HG02973 (cell line): ENCODE measurements at regions not wholly inside any gene's neighbourhood (a gene's known extent, or its start where the extent isn't known, plus 50 kb on each side); places are given as distances from the start of the nearest gene placed in this dataset.
"Not testable (repeated sequence)": the region's sequence is repeated elsewhere in the genome, so short reads cannot be mapped to it uniquely, and the experiment has no call there.

Experiments used
- ATAC-seq: cut with Tn5 transposase; IDR thresholded peaks from one replicate; pipeline ENCODE4 v1.9.1; 2021; ENCODE audit warnings: moderate library complexity; ENCODE audit not compliant: unreplicated experiment

DNA sequence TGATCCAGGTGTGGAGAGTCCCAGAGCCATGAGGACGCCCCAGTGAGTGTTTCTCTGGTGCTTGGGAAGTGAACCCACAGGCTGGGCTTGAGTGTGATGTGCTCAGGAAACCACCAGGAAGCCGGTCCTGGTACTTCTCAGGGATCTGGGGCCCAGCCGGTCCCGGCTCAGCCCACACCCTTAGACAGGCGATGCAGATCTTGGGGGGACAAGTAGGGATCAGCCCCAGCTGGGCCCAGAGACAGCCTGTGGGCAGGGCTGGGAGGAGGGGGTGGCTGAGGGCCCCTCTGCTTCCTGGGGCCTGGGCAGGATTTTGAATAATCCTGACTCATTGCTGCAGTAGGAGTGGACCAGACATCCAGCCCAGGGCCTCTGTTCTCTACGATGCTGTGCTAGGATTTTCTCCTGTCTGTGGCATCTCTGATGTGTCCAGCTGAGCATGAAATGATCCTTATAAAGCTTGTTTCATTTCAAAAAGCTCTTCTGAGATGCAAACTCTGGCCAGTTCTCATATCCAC is 698.0 kb downstream of the PTPRU start:
- no peak for ATAC-seq

- ATAC-seq, result no peak
These were observed 696.7 kb downstream of the PTPRU start for GRCh38 chr1:29933067-29933466.

DNA sequence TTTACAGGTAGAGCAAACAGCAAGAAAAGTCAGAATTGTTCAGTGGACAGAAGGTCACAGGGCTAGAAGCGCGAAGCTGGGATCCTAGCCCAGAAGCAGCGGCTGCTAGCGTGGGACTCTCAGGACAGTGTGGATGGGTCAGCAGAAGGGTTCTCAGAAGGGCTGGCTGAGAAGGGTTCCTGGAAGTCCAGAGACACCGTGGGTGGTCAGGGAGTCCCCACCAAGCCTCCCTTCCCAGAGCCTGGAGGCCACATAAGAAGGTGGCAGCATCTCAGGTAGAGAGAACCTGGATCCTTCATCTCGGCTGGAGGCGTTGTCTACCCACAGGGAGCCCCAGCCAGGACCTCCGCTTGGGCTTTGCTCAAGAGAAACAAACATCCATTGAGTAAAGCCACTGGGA is 696.3 kb downstream of the PTPRU start:
- ATAC-seq, result no peak

DNA sequence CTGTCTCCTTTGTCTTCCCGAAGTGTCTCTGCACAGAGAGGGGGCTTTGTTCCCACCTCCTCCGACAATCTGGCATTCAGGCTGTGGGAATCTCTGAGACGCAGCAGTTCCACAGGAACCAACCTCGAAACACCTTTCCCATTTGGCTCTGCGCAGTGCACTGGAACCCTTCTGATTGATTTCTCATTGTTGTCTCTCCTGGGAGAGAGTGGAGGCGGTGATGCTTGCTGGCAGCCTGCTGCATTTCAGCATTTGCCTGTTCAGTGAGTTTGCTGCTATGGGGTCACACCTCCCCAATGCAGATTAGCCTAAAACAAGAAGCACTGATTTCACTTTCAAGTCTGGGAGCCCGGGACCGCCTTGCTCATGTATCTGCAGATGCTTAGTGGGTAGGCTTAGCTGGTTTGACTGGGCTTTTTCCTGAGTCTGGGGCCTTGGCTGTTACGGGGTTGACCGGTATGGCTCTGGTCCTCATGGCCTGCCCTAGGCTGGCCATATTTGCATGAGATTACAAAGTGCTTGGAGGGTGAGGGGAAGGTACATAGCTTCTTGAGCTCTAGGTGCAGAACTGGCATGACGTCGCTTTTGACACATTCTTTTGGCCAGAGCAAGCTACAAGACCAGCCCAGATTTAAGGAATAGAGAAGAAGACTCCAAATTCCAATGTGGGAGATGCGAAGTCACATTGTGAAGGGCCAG is 695.3 kb downstream of the PTPRU start:
- ATAC-seq, result no peak

DNA sequence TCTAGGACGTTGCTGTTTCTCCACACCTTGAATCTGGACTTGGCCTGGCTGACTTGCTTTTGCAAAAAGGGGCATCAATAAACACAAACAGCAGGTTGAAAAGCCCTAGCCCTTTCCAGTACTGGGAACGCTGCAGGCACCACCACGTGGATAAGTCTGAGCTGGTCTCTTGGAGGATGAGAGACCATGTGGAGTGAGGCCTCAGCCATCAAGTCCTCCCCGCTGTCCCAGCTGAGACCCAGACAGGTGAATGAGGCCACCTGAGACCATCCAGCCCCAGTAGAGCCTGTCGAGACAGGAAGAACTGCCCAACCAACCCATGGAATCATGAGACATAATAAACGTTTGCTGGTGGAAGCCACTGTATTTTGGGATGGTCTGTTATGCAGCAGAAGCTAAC is 688.7 kb downstream of the PTPRU start:
- ATAC-seq, result no peak

- ATAC-seq, result no peak
These were observed 687.7 kb downstream of the PTPRU start for GRCh38 chr1:29924017-29924431.

DNA sequence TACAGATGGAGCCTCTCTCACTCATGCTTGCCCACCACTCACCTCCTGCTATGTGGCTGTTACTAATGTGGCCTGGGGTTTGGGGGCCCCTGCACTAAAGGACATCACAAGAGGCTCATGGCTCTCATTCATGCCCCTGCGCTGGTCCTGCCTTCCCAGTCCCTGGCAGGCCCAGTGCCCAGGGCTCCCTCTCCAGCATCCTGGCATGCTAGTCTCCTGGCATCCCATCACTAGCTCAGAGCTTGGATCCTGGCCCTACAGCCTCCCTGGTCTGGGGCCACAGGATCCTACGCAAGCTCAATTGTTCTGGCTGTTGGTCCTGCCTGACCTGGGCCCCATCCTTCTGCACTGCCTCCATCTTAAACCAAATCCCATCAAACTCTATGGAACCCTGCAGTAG is 685.4 kb downstream of the PTPRU start:
- no peak for ATAC-seq

- no peak for ATAC-seq
These were observed 684.5 kb downstream of the PTPRU start for GRCh38 chr1:29920784-29921183.

GRCh38 chr1:29920316-29920715 is 684.0 kb downstream of the PTPRU start:
- ATAC-seq, result no peak

DNA sequence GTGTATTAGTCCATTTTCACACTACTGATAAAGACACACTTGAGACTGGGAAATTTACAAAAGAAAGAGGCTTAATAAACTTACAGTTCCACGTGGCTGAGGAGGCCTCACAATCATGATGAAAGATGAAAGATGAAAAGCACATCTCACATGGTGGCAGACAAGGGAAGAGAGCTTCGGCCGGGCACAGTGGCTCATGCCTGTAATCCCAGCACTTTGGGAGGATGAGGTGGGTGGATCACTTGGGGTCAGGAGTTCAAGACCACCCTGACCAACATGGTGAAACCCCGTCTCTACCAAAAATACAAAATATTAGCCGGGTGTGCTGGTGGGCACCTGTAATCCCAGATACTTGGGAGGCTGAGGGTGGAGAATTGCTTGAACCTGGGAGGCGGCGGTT is 682.7 kb downstream of the PTPRU start:
- not testable (repeated sequence) for ATAC-seq

DNA sequence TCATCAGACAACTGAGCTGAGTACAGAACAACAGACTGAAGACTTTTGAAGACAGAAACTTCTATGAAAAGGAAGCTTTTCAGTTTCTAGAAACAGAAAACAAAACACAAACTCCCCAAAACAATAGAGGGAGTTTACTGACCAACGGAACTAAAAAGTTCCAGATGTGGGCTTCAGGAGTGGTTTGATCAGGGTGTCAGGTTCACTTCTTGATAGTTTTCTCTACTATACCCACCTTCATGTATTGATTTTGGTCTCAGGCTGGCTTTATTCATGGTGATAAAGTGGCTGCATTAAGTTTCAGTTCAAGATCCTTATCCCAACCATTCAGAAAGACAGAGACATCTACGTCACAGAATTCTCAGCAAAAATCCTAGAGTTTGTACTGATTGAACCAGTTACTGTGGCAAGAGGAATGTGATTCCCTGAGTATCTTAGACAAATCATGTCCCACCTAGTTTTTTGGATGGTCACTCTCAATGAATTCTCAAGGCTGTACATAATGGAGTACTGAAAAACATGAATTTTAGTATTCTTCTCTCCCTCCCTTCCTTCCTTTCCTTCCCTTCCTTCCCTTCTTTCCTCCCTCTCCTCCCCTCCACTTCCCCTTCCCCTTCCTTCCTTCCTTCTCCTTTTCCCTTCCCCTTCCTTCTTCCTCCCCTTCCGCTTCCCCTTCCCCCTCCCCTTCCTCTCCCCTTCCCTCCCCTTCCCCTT is 680.5 kb downstream of the PTPRU start:
- ATAC-seq, result no peak

DNA sequence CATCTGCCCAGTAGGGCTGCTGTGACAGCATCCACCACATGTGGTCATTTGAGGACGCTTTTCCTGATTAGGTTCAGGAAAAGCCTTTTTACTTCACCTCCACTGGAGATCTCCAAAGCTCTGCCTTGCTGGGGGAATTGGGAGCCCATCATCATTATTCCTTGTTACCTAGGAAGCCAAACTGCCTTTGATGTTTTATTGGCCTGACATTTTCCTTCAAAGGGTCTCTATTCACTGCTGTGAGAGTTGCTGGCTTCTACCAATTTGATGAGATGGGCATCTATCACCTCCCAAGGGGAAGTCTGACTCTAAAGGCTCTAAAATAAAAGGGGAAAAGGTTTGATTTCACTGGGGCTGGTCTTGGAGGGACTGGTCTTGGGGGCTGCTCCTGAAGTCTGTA is 678.6 kb downstream of the PTPRU start:
- no peak for ATAC-seq

DNA sequence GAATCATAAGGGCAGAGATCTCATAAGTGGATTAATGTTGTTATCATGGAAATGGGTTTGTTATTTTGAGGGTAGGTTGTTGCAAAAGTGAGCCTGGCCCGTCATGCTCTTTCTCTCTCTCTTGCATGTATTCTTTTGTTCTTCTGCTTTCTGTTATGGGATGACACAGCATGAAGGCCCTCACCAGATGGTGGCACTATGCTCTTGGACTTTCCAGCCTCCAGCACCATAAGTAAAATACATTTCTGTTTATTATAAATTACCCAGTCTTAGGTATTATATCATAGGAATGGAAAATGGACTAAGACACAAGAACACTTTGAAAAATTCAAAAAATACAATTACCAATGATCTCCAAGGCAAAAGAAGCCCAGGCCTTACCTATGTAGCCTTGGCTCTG is 676.1 kb downstream of the PTPRU start:
- ATAC-seq, result no peak

DNA sequence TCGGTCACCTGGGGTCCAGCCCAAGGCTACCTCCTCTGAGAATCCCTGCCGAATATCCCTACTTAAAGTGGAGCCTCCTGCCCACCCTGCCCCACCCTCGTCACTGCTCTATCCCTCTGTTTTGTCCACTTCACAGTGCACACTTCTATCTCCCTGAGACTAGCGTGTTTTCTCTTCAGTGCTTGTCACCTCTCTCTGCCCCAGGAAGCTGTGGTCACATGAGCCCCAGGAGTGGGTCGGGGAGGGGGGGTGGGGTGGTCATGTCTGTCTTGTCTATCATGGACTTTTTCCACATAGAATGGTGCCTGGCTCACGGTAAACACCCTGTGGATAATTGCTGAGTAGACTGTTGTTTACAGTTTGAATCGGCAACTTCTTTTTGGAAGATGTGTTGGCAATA is 673.6 kb downstream of the PTPRU start:
- no peak for ATAC-seq

GRCh38 chr1:29907596-29907995 is 671.3 kb downstream of the PTPRU start:
- ATAC-seq, result no peak

DNA sequence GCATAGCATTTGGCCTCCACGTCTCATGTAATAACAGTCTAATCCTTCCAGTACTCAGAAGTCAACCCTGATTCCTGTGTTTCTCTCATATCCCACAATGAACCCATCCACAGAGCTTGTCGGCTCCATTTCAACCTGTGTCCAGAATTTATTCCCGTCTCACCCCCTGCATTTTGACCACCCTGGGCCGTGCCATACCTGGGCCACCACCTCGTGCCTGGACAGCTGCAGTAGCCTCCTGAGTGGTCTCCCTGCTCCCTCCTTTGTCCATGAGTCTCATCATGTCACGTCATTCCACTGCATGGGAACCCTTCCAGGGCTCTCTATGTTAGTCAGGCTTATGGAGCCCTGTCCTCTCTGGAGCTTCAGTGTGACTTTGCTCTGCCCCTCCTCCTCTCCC is 670.6 kb downstream of the PTPRU start:
- no peak for ATAC-seq

GRCh38 chr1:29903548-29904166 is 667.3 kb downstream of the PTPRU start:
- ATAC-seq, result no peak

- ATAC-seq, result no peak
These were observed 665.5 kb downstream of the PTPRU start for GRCh38 chr1:29901624-29902325.

GRCh38 chr1:29900712-29901111 is 664.4 kb downstream of the PTPRU start:
- no peak for ATAC-seq

- no peak for ATAC-seq
These were observed 663.9 kb downstream of the PTPRU start for GRCh38 chr1:29900104-29900679.
